GM18511 (cell line): ENCODE measurements at regions not wholly inside any gene's neighbourhood (a gene's known extent, or its start where the extent isn't known, plus 50 kb on each side); places are given as distances from the start of the nearest gene placed in this dataset.
"Not testable (repeated sequence)": the region's sequence is repeated elsewhere in the genome, so short reads cannot be mapped to it uniquely, and the experiment has no call there.

Experiments
- ATAC-seq: cut with Tn5 transposase; IDR thresholded peaks from one replicate; pipeline ENCODE4 v1.9.1; 2021; ENCODE audit warnings: mild to moderate bottlenecking, moderate library complexity; ENCODE audit not compliant: unreplicated experiment

DNA sequence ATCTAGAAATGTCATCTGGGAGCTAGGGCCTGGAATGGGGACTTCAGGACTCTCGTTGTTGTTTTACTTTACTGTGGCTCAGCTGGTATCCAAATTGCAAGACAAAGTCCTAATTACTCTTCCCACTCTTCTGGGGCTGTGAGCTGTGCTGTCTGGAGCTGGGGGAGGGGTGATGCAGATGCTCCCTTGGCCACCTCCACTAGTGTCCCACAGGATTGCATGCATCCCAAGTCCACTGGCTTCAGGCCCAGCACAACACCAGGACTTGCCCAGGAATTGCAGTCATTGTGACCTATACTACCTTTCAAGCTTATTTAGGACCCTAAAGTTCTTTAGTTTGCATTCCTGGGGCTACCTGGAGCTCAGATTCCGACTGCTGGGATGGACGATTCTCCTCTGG is 366.1 kb upstream of the FAM47C start:
- no peak for ATAC-seq

DNA sequence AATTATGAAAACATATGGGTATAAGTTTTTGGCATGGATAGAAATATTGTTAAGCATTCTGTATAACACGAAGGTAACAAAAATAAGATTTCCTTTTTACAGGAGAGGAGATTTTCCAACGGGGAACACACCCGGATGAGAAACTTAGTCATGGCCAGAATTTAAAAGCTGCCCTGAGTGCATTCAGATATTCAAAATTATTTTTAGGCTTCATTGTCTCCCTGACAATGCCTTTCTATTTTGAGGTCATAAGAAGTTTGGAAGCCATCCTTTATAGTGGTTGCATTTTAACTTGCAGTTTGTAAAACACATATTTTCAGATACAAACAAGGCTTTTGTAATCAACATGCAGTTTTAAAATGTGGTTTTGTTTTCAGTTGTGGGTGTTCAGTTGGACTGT is 357.5 kb upstream of the FAM47C start:
- ATAC-seq = no peak

DNA sequence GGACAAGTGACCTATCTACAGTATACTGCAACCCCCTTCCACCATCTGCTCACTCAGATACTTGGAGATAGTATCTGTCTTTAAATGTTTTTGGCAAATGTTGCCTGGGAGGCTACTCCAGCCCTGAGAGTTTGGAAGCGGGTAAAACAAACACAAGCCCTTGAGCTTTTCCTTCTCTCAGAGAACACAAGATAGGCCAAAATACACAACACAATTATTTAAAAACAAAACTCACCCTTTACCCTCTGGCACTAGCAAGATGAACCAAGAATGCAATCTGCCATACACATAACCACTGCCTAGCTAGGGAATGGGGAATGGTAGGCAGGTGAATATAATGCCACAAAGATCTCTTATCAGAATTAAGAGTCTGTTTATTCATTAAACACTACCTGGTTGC is 324.7 kb upstream of the FAM47C start:
- no peak for ATAC-seq

- ATAC-seq = no peak
Observed at GRCh38 chrX:36684053-36684452, 324.1 kb upstream of the FAM47C start.

GRCh38 chrX:36721990-36722389 is 286.2 kb upstream of the FAM47C start:
- no peak for ATAC-seq

DNA sequence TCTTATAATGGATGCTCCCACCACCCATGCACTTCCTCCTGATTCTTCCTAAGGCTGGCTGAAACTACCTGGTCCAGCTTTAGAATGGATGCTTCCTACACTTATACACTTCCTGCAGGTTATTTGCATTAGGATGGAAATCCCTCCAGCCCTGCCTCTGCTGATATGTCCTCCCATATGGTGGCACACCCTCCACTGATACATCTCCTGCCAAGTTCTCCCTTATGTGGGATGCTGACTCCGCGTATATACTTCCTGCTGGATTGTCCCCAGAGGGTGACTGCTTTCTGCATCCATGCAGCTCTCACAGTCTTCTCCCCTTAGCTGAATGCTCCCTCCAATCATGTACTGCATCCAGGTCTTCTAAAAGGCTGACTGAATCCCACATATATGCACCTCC is 254.6 kb upstream of the FAM47C start:
- no peak for ATAC-seq

DNA sequence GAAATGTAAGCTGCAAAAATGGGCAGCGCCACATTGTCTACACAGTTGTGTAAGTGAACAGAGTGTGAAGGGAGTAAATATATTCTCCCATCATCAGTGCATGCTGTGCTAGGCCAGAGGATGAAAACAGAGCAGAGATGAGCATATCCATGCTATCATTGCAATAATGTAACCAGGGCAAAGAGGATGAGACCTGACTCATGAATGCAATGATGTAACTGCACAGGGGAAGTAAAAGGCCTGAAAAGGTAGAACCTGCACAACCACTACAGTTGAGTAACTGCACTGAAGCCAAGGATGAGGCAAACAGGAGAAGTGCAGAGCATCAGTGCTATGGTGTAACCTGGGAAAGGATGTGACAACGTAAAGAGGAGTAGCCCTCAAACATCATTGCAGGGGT is 220.4 kb upstream of the FAM47C start:
- ATAC-seq = no peak

- no peak for ATAC-seq
Observed at GRCh38 chrX:36803151-36803550, 205.0 kb upstream of the FAM47C start.

DNA sequence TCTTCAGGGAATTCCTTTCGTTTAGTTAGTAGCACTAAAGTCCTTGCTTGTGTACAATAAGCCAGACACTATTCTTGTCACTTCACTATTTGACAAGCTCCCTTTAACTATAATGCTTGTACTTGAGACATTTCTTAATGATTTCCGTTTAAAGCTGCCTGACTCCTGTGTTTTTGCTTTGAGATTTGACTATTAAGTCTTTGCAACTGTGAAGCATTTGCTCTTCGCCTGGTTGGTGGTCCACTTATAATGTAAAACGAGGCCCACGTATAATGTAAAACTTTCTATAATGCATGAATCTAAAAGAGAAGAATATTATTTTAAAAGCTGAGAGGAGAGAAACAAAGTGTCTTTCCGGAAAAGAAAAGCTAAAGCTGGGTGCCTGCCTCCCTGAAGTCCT is 204.1 kb upstream of the FAM47C start:
- ATAC-seq = no peak

DNA sequence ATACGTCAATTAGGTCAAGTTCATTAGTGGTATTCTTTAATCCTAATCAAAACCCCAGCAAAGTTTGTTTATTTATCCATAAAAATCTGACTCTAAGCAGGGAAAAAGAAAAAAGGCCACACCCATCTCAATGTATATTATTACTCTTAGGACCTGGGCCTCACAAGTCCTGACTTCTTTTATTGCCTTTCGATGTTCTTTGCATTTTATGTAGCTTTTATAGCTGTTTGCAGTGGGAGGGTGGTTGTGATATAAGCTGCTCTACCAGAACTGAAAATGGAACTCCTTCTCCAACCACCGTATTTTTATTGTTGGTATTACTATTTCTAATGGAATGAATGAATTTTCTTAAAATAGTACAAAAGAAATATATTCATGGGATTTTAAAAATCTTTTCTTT is 163.3 kb upstream of the FAM47C start:
- ATAC-seq = no peak

GRCh38 chrX:36847496-36847895 is 160.7 kb upstream of the FAM47C start:
- no peak for ATAC-seq

GRCh38 chrX:36849407-36849806 is 158.8 kb upstream of the FAM47C start:
- no peak for ATAC-seq

GRCh38 chrX:36856849-36857248 is 151.3 kb upstream of the FAM47C start:
- ATAC-seq = no peak

DNA sequence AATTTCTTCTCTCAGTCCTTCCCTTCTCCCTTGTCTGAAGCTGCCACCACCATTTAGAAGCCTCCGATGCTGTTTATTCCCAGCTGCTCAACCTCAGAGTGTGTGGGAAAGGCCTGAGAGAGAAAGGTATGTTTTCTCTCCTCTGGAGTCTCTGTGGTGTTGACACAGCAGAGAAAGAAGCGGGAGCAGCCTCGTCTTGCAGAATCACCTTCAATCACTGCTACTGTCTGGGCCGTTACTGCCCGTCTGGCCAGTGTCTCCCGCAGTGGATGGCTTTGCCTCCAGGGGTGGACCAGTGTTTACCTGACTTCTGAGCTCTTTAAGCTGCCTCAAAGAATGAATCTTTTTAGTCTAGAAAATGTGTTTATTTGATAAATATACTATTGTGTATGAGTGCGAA is 148.9 kb upstream of the FAM47C start:
- ATAC-seq = no peak

- no peak for ATAC-seq
Observed at GRCh38 chrX:36861601-36862000, 146.6 kb upstream of the FAM47C start.

- ATAC-seq = peak; percentile 84
Observed at GRCh38 chrX:36867143-36867542, 141.0 kb upstream of the FAM47C start.

DNA sequence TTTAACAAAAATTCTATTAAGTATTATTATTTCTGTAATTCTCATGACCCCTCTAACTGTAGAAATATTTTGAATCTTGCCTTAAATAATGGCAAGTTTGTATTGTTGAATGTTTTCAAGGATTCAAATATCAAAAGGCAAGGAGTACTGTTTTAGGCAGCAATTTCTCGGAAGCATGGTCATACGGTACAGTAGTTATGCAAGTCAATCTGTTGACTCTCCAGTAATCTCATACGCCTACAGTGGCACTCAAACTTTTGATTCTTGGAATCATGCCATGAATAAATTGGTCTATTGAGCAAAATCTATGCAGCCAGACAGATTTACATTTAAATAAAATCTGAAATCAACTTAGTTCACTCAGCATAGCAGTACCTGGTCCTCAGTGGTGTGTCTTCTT is 139.6 kb upstream of the FAM47C start:
- no peak for ATAC-seq

DNA sequence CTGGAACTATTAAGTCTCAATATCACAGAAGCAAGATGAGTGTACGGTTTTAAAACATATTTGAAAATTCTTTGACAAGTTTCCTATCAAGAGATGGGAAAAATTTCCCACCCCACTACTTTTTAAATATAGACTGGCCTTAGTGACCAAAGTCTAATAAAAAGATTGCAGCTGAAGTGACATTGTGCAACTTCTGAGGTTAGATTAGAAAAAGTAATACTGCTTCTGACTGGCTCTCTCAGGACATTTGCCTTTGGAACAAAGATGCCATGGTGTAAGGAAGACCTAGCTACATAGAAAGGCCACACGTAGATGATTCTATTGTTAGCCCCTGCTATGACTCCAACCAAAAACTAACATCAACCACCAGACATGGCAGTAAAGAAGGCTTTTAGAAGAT is 138.7 kb upstream of the FAM47C start:
- ATAC-seq = no peak

- ATAC-seq = no peak
Observed at GRCh38 chrX:36897690-36898089, 110.5 kb upstream of the FAM47C start.

GRCh38 chrX:36898301-36898700 is 109.9 kb upstream of the FAM47C start:
- peak; percentile 89 for ATAC-seq

- not testable (repeated sequence) for ATAC-seq
Observed at GRCh38 chrX:36904561-36904960, 103.6 kb upstream of the FAM47C start.

GRCh38 chrX:36908801-36909675 is 99.1 kb upstream of the FAM47C start:
- peak; percentile 85 for ATAC-seq

DNA sequence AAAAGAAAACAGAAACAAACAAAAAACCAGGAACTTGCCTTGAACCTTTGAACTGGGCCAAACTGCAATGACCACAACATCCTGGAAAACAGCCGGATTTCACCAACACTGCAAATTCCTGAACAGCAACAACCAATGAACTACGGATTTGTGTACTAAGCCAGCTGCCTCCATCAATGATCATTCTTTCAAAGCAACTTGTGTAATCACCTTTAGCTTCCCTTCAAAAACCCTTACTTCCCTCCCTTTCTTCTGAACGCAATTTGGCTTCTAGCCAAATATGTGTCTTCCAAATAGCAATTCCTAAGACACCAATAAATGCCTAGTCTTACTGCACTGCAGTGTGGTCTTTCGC is 98.5 kb upstream of the FAM47C start:
- no peak for ATAC-seq
